GM21360 (cell line): ENCODE measurements at regions not wholly inside any gene's neighbourhood (a gene's known extent, or its start where the extent isn't known, plus 50 kb on each side); places are given as distances from the start of the nearest gene placed in this dataset.

Experiments used
- ATAC-seq: cut with Tn5 transposase; IDR thresholded peaks from one replicate; pipeline ENCODE4 v1.9.1; 2021; ENCODE audit warnings: mild to moderate bottlenecking, moderate library complexity; ENCODE audit not compliant: unreplicated experiment

GRCh38 chr3:71927505-71928066 is 142.6 kb upstream of the PROK2 start:
- no peak for ATAC-seq

- no peak for ATAC-seq
Measured at GRCh38 chr3:71926616-71927015, 141.7 kb upstream of the PROK2 start.

- ATAC-seq, result peak; percentile 40
Measured at GRCh38 chr3:71926262-71926600, 141.3 kb upstream of the PROK2 start.

GRCh38 chr3:71925511-71926261 is 140.7 kb upstream of the PROK2 start:
- peak; percentile 30 for ATAC-seq

GRCh38 chr3:71924721-71925120 is 139.8 kb upstream of the PROK2 start:
- no peak for ATAC-seq

- ATAC-seq, result no peak
Measured at GRCh38 chr3:71921036-71921435, 136.1 kb upstream of the PROK2 start.

- no peak for ATAC-seq
Measured at GRCh38 chr3:71919572-71919971, 134.6 kb upstream of the PROK2 start.

- no peak for ATAC-seq
Measured at GRCh38 chr3:71917545-71917944, 132.6 kb upstream of the PROK2 start.

- ATAC-seq, result no peak
Measured at GRCh38 chr3:71916747-71917369, 131.9 kb upstream of the PROK2 start.

- no peak for ATAC-seq
Measured at GRCh38 chr3:71912839-71913495, 128.0 kb upstream of the PROK2 start.

GRCh38 chr3:71910108-71910507 is 125.2 kb upstream of the PROK2 start:
- ATAC-seq, result no peak

GRCh38 chr3:71907996-71908395 is 123.0 kb upstream of the PROK2 start:
- no peak for ATAC-seq

GRCh38 chr3:71906976-71907375 is 122.0 kb upstream of the PROK2 start:
- no peak for ATAC-seq

GRCh38 chr3:71905426-71905825 is 120.5 kb upstream of the PROK2 start:
- peak; percentile 90 for ATAC-seq

- no peak for ATAC-seq
Measured at GRCh38 chr3:71903936-71904335, 119.0 kb upstream of the PROK2 start.

- no peak for ATAC-seq
Measured at GRCh38 chr3:71903112-71903495, 118.2 kb upstream of the PROK2 start.

- no peak for ATAC-seq
Measured at GRCh38 chr3:71902258-71903111, 117.5 kb upstream of the PROK2 start.

- ATAC-seq, result no peak
Measured at GRCh38 chr3:71901645-71902044, 116.7 kb upstream of the PROK2 start.

GRCh38 chr3:71900057-71900456 is 115.1 kb upstream of the PROK2 start:
- ATAC-seq, result no peak

GRCh38 chr3:71896751-71897150 is 111.8 kb upstream of the PROK2 start:
- no peak for ATAC-seq
